NB4 (cell line): ENCODE measurements at regions not wholly inside any gene's neighbourhood (a gene's known extent, or its start where the extent isn't known, plus 50 kb on each side); places are given as distances from the start of the nearest gene placed in this dataset.

Experiments used
- CTCF ChIP-seq: IDR thresholded peaks from one replicate; pipeline ENCODE4 v1.5.1; 2012; ENCODE audit warnings: low read depth, low read length
- POLR2A ChIP-seq: IDR thresholded peaks from 2 replicates; pipeline ENCODE4 v1.6.1; 2011; ENCODE audit warnings: mild to moderate bottlenecking; ENCODE audit not compliant: insufficient read length; ENCODE audit errors: extremely low read depth

- TF ChIP-seq CTCF: no peak
- TF ChIP-seq POLR2A: no peak
Measured at GRCh38 chr6:71040841-71041240, 84.0 kb upstream of the B3GAT2 start.
